Panc1 (cell line): ENCODE measurements at regions not wholly inside any gene's neighbourhood (a gene's known extent, or its start where the extent isn't known, plus 50 kb on each side); places are given as distances from the start of the nearest gene placed in this dataset.

Source experiments
- POLR2AphosphoS5 ChIP-seq: IDR thresholded peaks from 2 replicates; pipeline ENCODE4 v1.6.1; 2012; ENCODE audit warnings: mild to moderate bottlenecking, low read depth, low read length, moderate library complexity
- SIN3A ChIP-seq: IDR thresholded peaks from 2 replicates; pipeline ENCODE4 v1.6.1; 2012; ENCODE audit warnings: low read depth, mild to moderate bottlenecking, low read length, moderate library complexity, borderline replicate concordance; ENCODE audit not compliant: insufficient read depth
- TF ChIP-seq, protein P1 (sequence below): fragments of 450-650 bp; IDR thresholded peaks from 2 replicates; pipeline ENCODE4 v1.5.1; 2017; ENCODE audit warnings: mild to moderate bottlenecking
- TF ChIP-seq, protein P2 (sequence below), 2 experiments: IDR thresholded peaks; 2 replicates each; pipeline ENCODE4 v1.6.1; 2011 to 2012; ENCODE audit warnings: low read depth in 2 of 2, control low read depth in 1 of 2, low read length in 1 of 2, mild to moderate bottlenecking in 1 of 2, moderate library complexity in 1 of 2; ENCODE audit not compliant: insufficient read depth in 1 of 2

DNA sequence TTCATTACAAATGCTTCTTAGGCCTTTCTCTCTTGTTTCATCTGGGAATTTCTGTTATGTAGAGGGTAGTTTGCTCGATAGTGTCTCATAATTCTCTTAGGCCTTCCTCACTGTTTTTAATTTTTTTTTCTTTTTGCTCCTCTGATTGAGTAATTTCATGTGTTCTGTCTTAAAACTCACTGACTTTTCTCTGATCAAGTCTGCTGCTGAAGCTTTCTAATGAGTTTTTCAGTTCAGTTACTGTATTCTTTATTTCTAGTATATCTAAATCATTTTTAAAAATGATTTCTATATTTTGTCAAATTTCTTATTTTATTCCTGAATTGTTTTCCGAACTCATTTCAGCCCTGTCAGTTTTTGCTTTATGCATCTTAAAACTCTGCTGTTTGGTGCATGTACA lies 228.0 kb downstream of the MID1IP1 start:
- TF ChIP-seq, protein P1, sequence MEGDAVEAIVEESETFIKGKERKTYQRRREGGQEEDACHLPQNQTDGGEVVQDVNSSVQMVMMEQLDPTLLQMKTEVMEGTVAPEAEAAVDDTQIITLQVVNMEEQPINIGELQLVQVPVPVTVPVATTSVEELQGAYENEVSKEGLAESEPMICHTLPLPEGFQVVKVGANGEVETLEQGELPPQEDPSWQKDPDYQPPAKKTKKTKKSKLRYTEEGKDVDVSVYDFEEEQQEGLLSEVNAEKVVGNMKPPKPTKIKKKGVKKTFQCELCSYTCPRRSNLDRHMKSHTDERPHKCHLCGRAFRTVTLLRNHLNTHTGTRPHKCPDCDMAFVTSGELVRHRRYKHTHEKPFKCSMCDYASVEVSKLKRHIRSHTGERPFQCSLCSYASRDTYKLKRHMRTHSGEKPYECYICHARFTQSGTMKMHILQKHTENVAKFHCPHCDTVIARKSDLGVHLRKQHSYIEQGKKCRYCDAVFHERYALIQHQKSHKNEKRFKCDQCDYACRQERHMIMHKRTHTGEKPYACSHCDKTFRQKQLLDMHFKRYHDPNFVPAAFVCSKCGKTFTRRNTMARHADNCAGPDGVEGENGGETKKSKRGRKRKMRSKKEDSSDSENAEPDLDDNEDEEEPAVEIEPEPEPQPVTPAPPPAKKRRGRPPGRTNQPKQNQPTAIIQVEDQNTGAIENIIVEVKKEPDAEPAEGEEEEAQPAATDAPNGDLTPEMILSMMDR: no peak
- TF ChIP-seq SIN3A (no peak), POLR2AphosphoS5 (no peak)
- TF ChIP-seq, protein P2, sequence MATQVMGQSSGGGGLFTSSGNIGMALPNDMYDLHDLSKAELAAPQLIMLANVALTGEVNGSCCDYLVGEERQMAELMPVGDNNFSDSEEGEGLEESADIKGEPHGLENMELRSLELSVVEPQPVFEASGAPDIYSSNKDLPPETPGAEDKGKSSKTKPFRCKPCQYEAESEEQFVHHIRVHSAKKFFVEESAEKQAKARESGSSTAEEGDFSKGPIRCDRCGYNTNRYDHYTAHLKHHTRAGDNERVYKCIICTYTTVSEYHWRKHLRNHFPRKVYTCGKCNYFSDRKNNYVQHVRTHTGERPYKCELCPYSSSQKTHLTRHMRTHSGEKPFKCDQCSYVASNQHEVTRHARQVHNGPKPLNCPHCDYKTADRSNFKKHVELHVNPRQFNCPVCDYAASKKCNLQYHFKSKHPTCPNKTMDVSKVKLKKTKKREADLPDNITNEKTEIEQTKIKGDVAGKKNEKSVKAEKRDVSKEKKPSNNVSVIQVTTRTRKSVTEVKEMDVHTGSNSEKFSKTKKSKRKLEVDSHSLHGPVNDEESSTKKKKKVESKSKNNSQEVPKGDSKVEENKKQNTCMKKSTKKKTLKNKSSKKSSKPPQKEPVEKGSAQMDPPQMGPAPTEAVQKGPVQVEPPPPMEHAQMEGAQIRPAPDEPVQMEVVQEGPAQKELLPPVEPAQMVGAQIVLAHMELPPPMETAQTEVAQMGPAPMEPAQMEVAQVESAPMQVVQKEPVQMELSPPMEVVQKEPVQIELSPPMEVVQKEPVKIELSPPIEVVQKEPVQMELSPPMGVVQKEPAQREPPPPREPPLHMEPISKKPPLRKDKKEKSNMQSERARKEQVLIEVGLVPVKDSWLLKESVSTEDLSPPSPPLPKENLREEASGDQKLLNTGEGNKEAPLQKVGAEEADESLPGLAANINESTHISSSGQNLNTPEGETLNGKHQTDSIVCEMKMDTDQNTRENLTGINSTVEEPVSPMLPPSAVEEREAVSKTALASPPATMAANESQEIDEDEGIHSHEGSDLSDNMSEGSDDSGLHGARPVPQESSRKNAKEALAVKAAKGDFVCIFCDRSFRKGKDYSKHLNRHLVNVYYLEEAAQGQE (IDR thresholded peaks at IDR 0.05; ENCODE audit: insufficient read depth in 1 of 2, low read depth in 2 of 2, low read length in 1 of 2): no peak
